ENCODE measurements at regions not wholly inside any gene's neighbourhood (a gene's known extent, or its start where the extent isn't known, plus 50 kb on each side); places are given as distances from the start of the nearest gene placed in this dataset.

- TF ChIP-seq, protein P1, sequence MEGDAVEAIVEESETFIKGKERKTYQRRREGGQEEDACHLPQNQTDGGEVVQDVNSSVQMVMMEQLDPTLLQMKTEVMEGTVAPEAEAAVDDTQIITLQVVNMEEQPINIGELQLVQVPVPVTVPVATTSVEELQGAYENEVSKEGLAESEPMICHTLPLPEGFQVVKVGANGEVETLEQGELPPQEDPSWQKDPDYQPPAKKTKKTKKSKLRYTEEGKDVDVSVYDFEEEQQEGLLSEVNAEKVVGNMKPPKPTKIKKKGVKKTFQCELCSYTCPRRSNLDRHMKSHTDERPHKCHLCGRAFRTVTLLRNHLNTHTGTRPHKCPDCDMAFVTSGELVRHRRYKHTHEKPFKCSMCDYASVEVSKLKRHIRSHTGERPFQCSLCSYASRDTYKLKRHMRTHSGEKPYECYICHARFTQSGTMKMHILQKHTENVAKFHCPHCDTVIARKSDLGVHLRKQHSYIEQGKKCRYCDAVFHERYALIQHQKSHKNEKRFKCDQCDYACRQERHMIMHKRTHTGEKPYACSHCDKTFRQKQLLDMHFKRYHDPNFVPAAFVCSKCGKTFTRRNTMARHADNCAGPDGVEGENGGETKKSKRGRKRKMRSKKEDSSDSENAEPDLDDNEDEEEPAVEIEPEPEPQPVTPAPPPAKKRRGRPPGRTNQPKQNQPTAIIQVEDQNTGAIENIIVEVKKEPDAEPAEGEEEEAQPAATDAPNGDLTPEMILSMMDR (IDR thresholded peaks at IDR 0.05), result no peak
- TF ChIP-seq POLR2A (IDR thresholded peaks at IDR 0.05), result no peak
Observed at GRCh38 chr12:97797473-97797872, 334.9 kb downstream of the RMST start.

Measured in adrenal gland (tissue), 5 donors.